MM.1S (cell line): ENCODE measurements at regions not wholly inside any gene's neighbourhood (a gene's known extent, or its start where the extent isn't known, plus 50 kb on each side); places are given as distances from the start of the nearest gene placed in this dataset.

Source experiments
- DNase-seq: peaks from one replicate; pipeline ENCODE4 v3.0.0-alpha.2; 2015
- H2AFZ ChIP-seq: fragments of 300-600 bp; sonication (generic); 2 replicates; pipeline ENCODE4 v1.6.0; 2016; ENCODE audit warnings: antibody characterized with exemption, low read length
- H3F3A ChIP-seq: fragments of 300-600 bp; sonication (generic); 2 replicates; pipeline ENCODE4 v1.6.1; 2016; ENCODE audit warnings: mild to moderate bottlenecking, antibody characterized with exemption, low read length, moderate library complexity, mixed read lengths; ENCODE audit not compliant: insufficient read depth
- H3K27ac ChIP-seq: fragments of 300-600 bp; sonication (generic); 2 replicates; pipeline ENCODE4 v1.5.1; 2016; ENCODE audit warnings: mild to moderate bottlenecking, low read length
- H3K27me3 ChIP-seq: fragments of 300-600 bp; sonication (generic); replicated peaks from 2 replicates; pipeline ENCODE4 v1.6.0; 2016; ENCODE audit warnings: low read length; ENCODE audit not compliant: insufficient read depth
- H3K36me3 ChIP-seq: fragments of 300-600 bp; sonication (generic); replicated peaks from 2 replicates; pipeline ENCODE4 v1.6.1; 2016; ENCODE audit warnings: mild to moderate bottlenecking, low read length, mixed read lengths; ENCODE audit not compliant: insufficient read depth
- H3K4me1 ChIP-seq: fragments of 300-600 bp; sonication (generic); 2 replicates; pipeline ENCODE4 v1.6.1; 2016; ENCODE audit warnings: low read length, mixed read lengths
- H3K4me2 ChIP-seq: fragments of 300-600 bp; sonication (generic); 2 replicates; pipeline ENCODE4 v1.6.0; 2016; ENCODE audit warnings: low read depth, low read length
- H3K4me3 ChIP-seq: fragments of 300-600 bp; sonication (generic); 2 replicates; pipeline ENCODE4 v1.5.1; 2016; ENCODE audit warnings: low read length, mixed read lengths
- H3K79me2 ChIP-seq: fragments of 300-600 bp; sonication (generic); 2 replicates; pipeline ENCODE4 v1.6.1; 2016; ENCODE audit warnings: mixed run types, low read length, mixed read lengths
- H3K9ac ChIP-seq: fragments of 300-600 bp; sonication (generic); 2 replicates; pipeline ENCODE4 v1.6.1; 2016; ENCODE audit warnings: low read length, mixed read lengths
- H3K9me2 ChIP-seq: fragments of 300-600 bp; sonication (generic); replicated peaks from 2 replicates; pipeline ENCODE4 v1.6.1; 2016; ENCODE audit warnings: mild to moderate bottlenecking, low read length, mixed read lengths; ENCODE audit not compliant: insufficient read depth
- H3K9me3 ChIP-seq: fragments of 300-600 bp; sonication (generic); replicated peaks from 2 replicates; pipeline ENCODE4 v1.6.1; 2016; ENCODE audit warnings: mild to moderate bottlenecking, low read length, mixed read lengths; ENCODE audit not compliant: insufficient read depth
- H4K20me1 ChIP-seq: fragments of 300-600 bp; sonication (generic); 2 replicates; pipeline ENCODE4 v1.6.1; 2016; ENCODE audit warnings: mild to moderate bottlenecking, low read length, moderate library complexity, mixed read lengths; ENCODE audit not compliant: insufficient read depth
- EZH2 ChIP-seq: fragments of 300-600 bp; sonication (generic); optimal IDR thresholded peaks from 2 replicates; pipeline ENCODE3; 2017; ENCODE audit warnings: low read depth, mild to moderate bottlenecking, antibody characterized with exemption, low read length, mixed read lengths
- EZH2phosphoT487 ChIP-seq: fragments of 300-600 bp; sonication (generic); IDR thresholded peaks from 2 replicates; pipeline ENCODE4 v1.6.1; 2018; ENCODE audit warnings: antibody characterized with exemption, low read length
- TF ChIP-seq, protein P1 (sequence below): fragments of 300-600 bp; sonication (generic); IDR thresholded peaks from 2 replicates; pipeline ENCODE4 v1.5.1; 2016; ENCODE audit warnings: antibody characterized with exemption, low read length, mixed read lengths

DNA sequence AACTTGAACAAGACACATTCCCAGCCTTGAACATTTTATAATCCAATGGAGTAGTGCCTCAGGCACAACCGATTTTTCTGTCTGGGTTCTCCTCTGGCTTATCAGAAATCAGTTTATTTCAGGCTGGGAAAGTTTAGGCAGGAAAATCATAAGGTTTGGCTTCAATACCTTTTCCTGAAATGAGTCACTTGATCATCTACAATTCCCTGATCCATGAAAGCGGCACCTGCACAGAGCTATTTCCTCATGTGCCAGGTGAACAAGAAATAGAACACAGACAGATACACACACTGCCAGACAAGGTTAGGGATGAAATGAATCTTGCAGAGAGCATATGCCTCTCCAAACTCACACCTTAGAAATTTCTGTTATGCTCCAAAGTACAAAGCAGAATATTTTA lies 106.7 kb upstream of the OR9G4 start:
- H2AFZ ChIP-seq, result no peak overlapping the region
- H3F3A ChIP-seq, result no peaks in the 10 kb centered on the region
- H3K36me3 ChIP-seq, result no peaks in the 10 kb centered on the region
- H3K4me2 ChIP-seq, result no peak overlapping the region
- no peaks in the 10 kb centered on the region for H3K27me3 ChIP-seq
- TF ChIP-seq EZH2phosphoT487 (no peak), EZH2 (no peak)
- TF ChIP-seq, protein P1, sequence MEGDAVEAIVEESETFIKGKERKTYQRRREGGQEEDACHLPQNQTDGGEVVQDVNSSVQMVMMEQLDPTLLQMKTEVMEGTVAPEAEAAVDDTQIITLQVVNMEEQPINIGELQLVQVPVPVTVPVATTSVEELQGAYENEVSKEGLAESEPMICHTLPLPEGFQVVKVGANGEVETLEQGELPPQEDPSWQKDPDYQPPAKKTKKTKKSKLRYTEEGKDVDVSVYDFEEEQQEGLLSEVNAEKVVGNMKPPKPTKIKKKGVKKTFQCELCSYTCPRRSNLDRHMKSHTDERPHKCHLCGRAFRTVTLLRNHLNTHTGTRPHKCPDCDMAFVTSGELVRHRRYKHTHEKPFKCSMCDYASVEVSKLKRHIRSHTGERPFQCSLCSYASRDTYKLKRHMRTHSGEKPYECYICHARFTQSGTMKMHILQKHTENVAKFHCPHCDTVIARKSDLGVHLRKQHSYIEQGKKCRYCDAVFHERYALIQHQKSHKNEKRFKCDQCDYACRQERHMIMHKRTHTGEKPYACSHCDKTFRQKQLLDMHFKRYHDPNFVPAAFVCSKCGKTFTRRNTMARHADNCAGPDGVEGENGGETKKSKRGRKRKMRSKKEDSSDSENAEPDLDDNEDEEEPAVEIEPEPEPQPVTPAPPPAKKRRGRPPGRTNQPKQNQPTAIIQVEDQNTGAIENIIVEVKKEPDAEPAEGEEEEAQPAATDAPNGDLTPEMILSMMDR, result no peak
- no peaks in the 10 kb centered on the region for H3K9me2 ChIP-seq
- DNase-seq, result no peak
- no peaks in the 10 kb centered on the region for H4K20me1 ChIP-seq
- H3K79me2 ChIP-seq, result no peaks in the 10 kb centered on the region
- no peak overlapping the region for H3K27ac ChIP-seq
- H3K4me3 ChIP-seq, result no peak overlapping the region
- no peak overlapping the region for H3K9ac ChIP-seq
- H3K9me3 ChIP-seq, result no peaks in the 10 kb centered on the region
- no peaks in the 10 kb centered on the region for H3K4me1 ChIP-seq

DNA sequence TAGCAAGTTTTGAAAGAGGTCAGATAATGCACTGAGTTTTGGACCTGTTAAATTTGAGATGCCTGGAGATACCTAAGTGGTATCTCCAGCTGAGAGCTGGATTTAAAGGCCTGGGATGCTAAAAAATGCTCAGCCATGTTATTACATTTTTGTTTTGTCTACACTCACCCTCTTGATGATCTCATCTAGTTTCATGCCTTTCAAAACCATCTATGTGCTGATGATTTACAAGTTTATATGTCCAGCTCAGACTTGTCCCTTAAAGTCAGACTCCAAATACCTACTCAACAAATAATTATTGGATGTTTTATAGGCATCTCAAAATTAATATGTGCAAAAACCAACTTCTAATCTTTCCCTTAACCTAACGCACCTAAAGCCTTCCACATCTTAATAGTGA lies 103.6 kb upstream of the OR9G4 start:
- Histone ChIP-seq H4K20me1 (no peaks in the 10 kb centered on the region), H3F3A (no peaks in the 10 kb centered on the region), H3K4me3 (no peak overlapping the region), H3K4me1 (no peaks in the 10 kb centered on the region), H3K4me2 (no peak overlapping the region), H3K9me2 (no peaks in the 10 kb centered on the region), H3K27ac (no peak overlapping the region), H3K79me2 (no peaks in the 10 kb centered on the region), H3K9me3 (no peaks in the 10 kb centered on the region), H3K36me3 (no peaks in the 10 kb centered on the region), H3K9ac (no peak overlapping the region), H2AFZ (no peak overlapping the region), H3K27me3 (no peaks in the 10 kb centered on the region)
- DNase-seq, result no peak
- TF ChIP-seq EZH2phosphoT487, result no peak
- no peak for TF ChIP-seq EZH2
- TF ChIP-seq, protein P1, result no peak

DNA sequence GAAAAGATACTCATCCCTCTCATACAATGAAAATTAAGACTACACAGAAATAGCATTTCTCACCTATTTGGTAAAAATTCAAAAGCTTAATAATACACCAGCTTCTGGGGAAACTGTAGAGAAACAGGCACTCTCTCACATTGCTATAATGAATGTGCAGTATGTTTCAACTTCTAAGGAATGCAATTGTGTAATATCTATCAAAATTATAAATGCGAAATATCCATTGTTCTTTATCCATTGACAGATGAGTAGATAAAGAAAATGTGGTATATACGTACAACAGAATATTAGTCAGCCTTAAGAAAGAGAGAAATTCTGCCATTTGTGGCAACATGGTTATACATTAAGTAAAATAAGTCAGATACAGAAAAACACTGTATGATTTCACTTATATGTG lies 101.4 kb upstream of the OR9G4 start:
- Histone ChIP-seq H3K27ac (no peak overlapping the region), H3K4me2 (no peak overlapping the region), H3K4me1 (no peaks in the 10 kb centered on the region), H3K79me2 (no peaks in the 10 kb centered on the region), H3K4me3 (no peak overlapping the region), H3K9me2 (no peaks in the 10 kb centered on the region), H3K9ac (no peak overlapping the region), H3F3A (no peaks in the 10 kb centered on the region), H2AFZ (no peak overlapping the region), H3K9me3 (no peaks in the 10 kb centered on the region), H3K36me3 (no peaks in the 10 kb centered on the region), H3K27me3 (no peaks in the 10 kb centered on the region), H4K20me1 (no peaks in the 10 kb centered on the region)
- no peak for TF ChIP-seq EZH2
- TF ChIP-seq EZH2phosphoT487, result no peak
- TF ChIP-seq, protein P1, result no peak
- DNase-seq, result no peak
